SK-N-DZ (cell line): ENCODE measurements at regions not wholly inside any gene's neighbourhood (a gene's known extent, or its start where the extent isn't known, plus 50 kb on each side); places are given as distances from the start of the nearest gene placed in this dataset.
A peak's percentile ranks its signal among the peaks of the same experiment; 100 is the strongest.
"Not testable (repeated sequence)": the region's sequence is repeated elsewhere in the genome, so short reads cannot be mapped to it uniquely, and the experiment has no call there.

Experiments
- DNase-seq: peaks from one replicate; pipeline ENCODE4 v3.0.0-alpha.2; 2015; ENCODE audit warnings: low spot score

DNA sequence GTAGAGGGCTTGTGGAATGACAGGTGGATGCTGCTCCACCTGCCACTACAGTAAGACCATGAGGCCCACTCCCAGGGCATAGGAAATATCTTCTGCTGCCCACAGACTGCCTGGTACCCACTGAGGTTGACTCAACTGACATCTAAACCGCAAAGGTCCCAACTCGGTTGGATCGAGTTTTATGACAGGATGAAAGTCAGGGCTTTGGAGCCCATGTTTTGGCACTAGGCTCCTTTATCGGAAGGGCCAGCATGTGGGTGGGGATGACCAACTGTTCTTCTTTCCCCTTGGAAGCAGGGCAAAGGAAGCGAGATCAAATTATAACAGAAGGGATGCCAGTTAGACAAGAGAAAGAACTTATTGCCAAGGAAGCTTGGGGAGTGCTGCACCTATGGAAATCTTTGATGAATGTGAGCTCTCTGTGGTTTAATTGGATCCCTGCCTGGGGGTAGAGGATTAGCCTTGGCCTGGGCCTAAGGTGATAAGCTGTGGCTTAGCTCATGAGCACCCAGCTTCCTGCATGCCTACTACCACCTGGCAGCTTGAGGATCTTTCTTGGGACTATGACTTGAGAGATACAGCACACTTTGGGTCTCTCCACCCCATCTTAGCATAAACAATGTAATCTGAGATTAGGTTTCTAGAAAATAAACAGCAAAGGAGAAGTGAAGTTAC lies 121.8 kb downstream of the KCNA5 start:
- DNase-seq = no peak

DNA sequence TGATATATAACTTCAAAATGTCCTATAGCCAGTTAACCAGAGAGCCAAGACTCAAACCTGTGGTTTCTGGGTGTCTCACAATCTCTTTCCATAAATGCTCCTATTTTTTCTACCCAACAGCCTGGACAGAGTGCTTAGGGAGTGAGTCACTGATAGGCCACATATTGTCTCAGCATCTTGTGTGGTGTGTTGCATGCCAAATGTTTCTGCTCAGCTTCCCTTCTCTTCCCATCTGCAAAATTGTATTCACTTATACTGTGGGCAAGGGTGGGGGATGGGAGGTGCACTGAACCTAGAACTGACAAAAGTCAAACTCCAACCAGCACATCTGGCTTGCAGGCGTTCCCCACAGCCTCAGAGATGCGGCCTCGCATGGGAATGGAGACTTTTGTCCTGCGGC lies 123.3 kb downstream of the KCNA5 start:
- no peak for DNase-seq

DNA sequence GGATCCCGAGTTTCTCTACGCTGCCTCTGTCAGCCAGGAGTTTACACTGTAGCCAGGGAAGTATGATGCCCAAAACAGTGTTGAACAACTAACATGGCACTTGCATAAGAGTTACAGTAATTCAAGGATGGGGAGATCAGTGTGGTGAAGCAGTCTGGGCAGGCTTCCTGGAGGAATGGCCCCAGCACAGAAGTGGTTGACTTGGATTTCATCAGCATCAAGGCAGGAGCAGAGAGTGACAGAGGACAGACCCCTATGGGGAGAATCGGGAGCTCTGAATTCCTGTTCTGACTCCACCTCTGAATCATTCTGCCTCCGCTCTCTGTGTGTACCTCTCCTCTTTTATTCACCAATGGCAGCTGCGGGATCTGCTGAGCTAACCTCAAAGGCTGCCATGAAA lies 124.5 kb downstream of the KCNA5 start:
- no peak for DNase-seq

DNA sequence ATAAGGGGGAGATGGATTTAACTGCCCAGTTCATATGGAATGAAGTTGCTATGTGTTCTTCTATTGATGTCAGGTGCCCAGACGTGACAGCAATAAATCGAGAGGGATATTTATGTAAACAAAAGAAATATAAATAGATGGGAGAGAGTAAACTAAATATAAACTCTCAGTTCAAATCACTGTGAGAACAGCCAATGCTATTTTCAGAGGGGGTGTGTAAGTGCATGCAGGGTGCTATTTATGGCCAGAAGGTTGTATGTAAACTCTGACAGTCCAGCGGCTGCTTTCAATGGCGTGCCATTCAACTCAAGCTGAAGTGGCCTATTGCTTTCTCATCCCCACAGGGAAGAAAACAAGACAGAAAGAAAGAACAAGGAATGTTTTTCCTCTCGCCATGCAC lies 127.2 kb downstream of the KCNA5 start:
- no peak for DNase-seq

DNA sequence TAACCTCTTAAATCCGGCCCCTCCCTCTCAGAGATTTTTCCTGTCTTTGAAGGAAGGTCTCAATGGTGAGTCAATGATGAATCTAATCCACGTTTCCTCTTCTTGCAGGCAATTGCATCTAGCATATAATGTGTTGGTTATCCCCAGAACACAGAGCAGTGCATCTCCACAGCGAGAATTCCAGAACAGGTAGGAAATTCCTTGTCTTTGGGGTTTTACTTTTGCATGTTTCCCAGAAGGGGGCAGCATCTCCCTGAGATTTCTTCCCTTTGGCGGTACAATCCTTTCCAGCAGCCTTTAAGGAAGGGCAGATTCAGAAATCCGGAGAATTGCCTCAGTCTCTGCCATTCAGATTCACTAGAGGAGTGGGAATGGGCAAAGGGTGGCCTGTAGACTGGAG lies 128.0 kb downstream of the KCNA5 start:
- DNase-seq = peak; percentile 34

DNA sequence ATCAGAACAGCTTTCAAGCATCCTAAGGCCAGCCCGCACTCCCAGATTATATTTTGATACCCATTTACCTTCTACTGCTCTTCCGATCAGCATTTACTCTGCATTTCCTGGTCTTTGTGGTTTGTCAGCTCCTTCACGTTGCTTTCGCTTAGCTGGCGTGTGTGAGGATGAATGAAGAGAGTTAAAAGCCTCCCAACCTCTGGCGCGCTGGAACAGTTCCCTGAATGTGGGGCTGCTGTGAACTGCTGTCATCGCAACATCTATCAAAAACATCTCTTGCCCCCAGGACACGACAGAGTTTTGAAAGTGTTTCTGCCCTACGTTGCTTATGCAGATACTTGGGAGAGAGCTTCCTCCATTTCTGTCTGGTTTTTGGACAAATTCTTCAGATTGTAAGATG lies 129.2 kb downstream of the KCNA5 start:
- DNase-seq = no peak

DNA sequence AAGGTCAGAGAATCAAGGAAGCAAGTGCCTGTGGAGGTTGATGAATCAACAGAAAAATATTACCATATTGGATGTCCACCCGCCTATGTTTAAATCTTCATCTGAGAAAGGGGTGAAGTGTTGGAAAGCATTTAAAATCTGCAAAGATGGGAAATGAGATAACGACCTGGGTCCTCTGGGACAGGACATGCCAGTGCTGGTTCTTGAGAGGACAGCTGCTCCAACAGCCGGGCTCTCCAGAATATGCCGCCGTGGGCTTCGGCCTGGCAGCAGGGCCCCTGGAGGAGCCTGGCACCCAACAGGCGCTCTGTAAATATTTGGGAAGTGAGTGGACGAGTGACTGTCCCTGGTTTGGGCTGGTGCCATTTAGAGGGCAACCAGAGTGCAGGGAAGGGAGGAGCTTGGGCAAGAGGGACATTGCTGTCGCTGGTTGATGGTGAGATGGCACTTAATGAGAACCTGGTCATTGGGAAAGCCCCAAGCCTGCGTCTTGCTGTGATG lies 129.9 kb downstream of the KCNA5 start:
- DNase-seq = no peak

DNA sequence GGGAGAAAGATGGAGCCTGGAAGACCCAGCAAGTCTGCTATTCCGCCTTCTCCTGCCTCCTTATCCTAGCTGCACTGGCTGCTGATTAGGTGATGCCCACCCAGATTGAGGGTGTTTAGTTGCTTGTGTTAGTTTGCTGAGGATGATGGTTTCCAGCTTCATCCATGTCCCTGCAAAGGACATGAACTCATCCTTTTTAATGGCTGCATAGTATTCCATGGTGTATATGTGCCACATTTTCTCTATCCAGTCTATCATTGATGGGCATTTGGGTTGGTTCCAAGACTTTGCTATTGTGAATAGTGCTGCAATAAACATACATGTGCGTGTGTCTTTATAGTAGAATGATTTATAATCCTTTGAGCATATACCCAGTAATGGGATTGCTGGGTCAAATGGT lies 131.7 kb downstream of the KCNA5 start:
- DNase-seq = not testable (repeated sequence)

DNA sequence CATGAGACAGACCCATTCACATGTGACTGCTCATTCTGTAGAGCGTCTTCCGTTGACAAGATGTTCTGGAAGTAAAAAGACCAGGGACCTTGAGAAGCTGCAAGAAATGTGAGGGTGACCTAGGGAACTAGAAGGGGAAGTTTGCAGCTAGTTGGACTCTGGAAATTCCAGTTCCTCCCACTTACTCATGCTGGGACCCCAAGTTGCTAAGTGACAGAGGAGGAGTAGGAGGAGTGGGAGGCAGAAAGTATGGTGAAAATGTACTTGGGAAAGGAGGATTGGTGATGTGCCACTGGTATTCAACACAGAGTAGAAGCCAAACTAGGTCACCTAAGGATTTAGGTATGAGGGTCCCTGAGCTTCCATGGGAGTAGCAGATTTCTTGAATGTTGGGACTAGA lies 132.4 kb downstream of the KCNA5 start:
- no peak for DNase-seq

DNA sequence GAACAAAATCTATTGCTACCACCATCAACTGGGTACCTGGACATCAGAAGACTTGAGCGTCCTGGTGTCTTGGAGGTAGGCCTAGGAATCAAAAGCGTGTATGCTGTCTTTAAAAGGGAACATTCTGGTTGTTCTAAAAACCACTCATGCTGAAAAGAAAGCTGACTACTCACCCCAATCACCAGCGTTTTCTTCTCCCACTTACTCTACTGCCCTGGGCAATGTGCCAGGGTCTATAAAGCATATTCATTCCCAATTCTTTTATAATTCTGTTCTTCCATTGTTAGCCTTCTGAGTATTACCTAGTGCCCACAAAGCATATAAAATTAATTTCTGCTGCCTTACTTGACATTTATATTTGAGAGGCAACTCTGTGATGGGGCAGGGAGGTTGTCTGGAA lies 133.4 kb downstream of the KCNA5 start:
- DNase-seq = no peak

DNA sequence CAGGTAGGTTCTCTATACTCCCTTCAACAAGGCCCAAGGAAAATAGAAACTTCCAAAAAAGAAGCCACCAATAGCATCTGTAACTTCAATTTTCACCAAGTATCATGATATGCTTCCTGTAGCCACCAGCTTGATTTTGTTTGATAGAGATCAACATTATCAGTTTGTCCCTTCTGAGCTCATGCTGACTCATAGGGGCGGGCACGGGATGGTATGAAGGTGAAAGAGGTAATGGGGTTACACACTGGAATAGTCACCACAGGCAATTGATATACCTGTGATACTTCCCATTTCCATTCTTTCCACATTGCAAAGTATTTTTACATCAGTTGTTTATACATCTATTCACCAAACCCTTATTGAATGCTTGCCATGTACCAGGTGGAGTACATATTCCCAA lies 134.1 kb downstream of the KCNA5 start:
- no peak for DNase-seq

DNA sequence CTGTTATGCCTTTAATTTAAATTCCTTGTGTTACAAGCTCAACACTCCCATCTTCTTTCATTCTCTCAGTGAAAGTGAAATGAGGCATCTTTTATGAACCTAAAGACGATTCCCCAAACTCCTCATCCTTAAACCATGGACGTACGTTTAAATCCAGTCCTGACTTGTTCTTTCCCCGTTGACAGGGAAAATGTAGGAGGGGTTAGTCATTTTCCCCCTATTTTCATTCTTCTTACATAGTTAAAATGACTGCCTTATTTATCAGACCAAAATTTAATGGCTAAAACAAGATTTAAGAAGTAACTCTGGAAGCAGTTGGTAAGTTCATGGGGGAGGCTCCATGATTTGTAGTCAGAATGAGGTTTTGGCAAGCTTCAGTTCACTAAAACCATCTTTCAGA lies 134.9 kb downstream of the KCNA5 start:
- DNase-seq = no peak

DNA sequence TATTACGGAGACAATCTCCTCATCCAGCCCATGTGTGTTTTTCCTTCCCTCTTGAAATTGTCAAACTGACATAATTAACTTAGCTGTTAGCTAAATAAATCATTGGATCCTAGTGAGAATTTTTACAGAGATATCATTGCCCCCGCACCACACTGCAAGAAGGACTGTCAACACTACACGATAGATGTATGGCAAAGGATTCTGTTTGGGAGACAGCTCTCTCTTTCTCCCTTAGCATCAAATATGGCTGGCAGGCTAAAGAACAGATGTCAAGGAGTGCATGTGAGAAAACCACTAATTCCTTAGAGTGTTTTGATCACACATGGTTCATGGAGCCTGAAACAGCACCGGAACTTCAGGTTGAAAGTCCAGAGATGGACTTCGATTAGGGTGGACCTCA lies 136.8 kb downstream of the KCNA5 start:
- DNase-seq = peak; percentile 33

DNA sequence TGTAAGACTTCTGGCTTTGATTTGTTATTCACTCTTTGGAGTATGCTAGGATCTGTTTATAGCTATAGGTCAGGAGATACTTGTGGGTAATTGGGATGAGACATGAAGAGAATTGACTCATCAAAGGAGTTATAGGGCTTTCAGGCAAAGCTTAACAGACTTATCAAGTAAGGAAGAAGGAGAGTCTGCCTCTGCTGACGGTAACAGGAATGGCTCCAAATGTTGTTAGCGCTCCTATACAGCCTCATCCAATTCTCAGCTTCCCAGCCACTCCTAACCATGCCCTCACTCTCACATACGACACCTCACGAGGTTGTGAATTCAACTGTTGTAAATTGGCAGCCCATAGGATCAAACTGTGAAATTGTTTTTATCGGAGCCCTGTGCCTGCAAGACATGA lies 140.5 kb downstream of the KCNA5 start:
- no peak for DNase-seq

DNA sequence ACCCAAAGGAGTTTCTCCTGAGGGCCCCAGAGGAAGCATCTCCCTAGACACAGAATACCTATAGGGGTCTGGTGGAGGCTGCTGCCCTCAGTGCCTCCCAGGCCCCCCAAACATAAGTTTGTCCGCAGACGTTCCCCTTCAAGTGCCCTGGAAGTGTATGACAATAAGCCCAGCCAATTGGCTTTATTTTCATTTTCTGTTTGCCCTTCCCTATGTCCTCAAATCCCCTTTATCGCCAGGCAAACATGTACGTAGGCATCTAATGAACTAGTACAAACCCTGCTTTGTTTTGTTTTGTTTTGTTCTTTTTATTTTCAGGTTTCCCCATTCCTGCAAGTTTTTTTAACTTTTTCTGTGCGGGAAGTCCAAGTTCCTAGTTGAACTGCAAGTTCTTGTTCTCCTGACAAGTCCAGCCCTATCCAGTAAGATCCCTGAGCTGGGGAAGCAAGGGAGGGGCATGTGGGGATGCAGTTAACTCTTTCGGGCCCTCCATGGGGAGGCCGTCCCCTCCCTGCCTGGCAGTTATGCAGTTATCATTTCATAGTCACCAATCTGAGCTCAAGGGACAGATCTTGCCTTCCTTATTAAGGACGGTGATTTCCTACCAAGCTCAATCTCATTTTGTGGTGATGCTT lies 141.9 kb downstream of the KCNA5 start:
- no peak for DNase-seq

DNA sequence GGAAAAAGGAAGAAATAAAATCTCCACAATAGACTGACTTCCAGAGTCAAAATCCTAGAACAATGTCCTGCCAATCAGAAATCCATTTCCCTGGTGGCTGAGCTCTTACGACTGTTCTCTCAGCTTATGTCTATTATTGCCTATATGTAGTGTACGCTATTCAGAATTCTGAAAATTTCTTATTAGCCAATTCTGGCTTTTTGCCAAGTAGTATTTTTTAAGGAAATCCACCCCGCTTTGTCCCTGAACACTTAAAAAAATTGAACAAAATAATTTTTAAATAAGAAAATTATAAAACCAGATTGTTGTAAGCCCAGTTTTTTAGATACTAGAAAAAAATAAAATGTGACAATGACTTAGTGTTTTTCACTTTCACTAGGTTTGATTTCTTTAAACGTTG lies 143.0 kb downstream of the KCNA5 start:
- DNase-seq = no peak

DNA sequence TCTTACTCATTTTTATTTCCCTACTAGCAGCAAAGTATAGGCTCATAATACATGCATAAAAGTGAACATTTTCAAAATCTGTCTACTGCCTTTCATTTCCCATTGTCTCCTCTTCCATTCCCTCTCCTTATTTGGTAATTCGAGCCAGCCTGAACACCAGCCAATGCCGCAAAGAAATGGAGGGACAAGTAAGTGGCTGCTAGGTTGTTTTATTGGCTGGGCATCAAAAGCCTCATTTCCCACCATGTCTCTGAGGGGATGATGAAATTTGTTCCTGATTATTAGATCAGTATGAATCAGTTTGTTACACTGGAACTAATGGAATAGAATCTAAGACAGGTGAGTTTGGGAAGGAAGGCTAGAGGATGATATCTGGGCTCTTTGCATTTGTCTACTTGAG lies 143.5 kb downstream of the KCNA5 start:
- DNase-seq = no peak

DNA sequence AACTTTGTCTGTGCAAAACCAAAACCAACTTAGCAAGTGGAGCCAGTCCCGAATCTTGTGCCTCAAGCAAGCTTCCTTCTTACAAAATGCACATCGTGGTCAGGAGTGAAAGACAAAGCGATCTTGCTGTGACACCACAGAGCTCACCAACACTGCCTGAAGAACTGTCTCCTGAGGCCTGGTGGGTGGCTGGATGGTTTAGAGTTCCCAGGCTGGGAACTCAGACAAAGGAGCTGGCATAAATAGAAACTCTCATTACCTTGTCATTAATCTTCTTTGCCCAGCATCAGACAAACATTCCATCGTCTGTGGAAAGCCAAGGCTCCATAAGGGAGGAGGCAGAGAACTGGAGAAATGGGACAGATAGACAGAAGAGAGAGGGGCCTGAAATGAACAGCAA lies 144.8 kb downstream of the KCNA5 start:
- DNase-seq = no peak

DNA sequence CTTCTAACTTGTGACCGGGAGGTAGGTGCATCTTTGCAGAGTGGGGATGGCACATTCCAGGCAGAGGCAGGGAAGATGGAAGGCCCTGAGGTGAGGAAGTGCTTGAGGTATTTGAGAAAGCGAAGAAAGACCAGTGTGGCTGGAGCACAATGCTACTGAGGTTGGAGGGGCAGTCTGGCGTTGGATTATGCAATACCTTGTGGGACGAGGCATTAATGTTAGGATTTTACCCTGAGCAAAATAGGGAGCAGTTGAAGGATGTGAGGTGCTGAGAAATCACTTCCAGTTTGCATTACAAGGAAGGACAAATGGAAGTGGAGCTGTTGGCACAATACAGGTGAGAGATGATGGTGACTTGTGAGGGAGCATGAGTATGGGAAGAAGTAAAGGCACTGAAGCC lies 145.5 kb downstream of the KCNA5 start:
- no peak for DNase-seq

DNA sequence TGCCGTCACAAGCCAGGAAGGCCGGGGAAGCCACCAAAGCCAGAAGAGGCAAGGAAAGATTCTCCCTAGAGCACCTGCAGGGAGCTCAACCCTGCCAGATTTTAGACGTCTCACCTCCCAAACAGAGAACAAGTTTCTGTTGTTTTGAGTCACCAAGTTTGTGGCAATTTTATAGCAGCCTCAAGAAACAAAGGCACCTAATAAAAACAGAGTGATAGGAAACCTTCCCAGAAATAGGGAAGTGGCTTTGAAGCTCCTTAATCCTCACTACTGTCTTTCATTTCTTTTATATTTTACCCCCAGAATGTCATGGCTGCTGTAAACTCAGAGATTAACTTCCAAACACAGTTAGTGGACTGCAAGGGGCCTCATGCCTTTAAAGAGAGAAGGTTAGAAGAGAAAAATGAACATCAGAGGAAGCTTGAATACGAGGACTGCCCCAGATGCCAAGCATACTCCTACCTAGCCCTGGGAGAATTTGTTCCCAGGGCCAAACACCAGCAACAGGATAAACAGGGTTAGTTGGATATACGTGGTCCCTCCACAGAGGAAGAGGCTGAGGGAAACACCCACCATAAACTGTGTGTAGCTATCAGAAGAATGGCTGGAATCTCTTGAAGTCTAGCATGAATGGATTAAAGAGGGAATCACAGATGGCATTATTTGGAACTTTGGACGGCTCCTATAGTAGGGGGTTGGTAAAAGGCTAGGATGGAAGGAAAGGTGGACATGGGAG lies 148.3 kb downstream of the KCNA5 start:
- DNase-seq = no peak

DNA sequence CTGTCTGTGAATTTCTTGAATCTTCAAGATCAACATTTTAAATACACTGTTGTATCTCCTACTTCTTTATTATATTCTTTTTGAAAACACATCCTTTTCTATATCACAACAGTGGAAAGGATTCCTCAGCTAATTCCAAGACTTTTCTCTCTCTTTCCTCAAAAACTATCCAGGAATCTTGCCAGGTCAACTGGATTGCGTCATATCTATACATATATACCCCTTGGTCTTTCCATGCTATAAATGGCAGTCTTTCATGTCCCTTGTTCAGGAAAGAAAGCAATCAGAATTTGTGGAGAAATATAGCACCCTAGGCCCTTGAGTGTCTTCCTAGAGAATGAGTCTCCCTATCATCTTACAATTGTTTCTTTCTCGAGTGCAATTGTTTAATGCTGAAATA lies 149.0 kb downstream of the KCNA5 start:
- no peak for DNase-seq

DNA sequence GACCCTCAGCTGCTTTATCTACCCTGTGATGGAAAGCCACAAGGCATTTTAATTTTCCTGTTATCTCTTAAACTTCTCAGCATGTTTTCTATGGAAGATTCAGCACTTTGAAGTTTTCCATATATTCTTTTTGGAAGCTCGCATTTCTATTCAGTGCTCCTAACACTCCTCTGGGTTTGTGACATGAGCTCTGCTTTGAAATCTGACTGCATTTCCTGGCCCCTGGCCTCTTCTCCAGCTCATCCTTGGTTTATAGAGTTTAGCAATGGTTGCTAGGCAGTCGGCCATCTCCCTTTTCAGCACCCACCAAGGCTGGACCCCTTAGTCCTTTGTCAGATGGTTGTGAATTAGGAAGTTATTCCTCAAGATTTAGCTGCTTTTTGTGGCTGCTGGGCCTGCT lies 150.6 kb downstream of the KCNA5 start:
- DNase-seq = no peak

DNA sequence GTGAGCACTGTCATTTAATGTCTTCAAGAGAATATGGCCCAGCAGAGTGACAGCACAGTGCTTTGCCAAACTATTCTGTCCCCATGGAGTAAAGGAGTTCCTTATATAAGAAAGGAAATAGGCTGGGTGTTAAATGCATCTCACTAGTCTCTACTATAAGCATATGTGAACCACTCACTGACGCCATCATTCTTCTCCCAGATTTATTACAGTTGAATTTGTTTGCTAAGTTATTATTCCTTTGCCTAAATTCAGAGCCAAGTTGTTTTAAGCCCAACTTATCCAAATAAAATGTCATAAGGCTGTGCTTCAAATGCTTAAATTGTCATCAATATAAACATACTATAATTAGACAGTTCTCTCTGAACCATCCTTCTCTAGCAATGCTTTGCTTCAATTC lies 151.6 kb downstream of the KCNA5 start:
- DNase-seq = no peak
